GM18505 (cell line): ENCODE measurements at regions not wholly inside any gene's neighbourhood (a gene's known extent, or its start where the extent isn't known, plus 50 kb on each side); places are given as distances from the start of the nearest gene placed in this dataset.

Source experiments
- ATAC-seq: cut with Tn5 transposase; IDR thresholded peaks from one replicate; pipeline ENCODE4 v1.9.1; 2021; ENCODE audit not compliant: unreplicated experiment
- POLR2A ChIP-seq: IDR thresholded peaks from 4 replicates; pipeline ENCODE4 v1.6.1; 2011; ENCODE audit warnings: borderline replicate concordance; ENCODE audit not compliant: insufficient read depth, insufficient read length; ENCODE audit errors: extremely low read depth

DNA sequence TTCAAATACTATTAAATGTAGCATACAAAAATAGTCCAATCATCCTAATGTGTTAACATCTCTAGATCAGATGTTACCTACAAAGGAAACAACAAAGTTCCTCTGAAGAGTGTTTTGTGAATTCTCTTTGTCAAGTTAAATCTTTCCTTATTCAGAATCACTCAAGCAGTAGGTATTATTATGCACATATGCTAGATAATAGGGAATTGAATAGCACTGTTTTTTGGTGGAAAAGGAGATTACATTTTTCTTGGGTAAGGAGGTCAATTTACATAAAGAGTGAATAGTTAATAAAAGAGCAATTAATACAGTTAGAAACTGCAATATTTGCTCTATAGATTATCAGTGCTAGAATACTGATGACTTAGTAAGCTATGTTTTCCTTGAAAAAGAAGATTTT, 130.7 kb downstream of the BTC start:
- no peak for ATAC-seq
- no peak for TF ChIP-seq POLR2A

DNA sequence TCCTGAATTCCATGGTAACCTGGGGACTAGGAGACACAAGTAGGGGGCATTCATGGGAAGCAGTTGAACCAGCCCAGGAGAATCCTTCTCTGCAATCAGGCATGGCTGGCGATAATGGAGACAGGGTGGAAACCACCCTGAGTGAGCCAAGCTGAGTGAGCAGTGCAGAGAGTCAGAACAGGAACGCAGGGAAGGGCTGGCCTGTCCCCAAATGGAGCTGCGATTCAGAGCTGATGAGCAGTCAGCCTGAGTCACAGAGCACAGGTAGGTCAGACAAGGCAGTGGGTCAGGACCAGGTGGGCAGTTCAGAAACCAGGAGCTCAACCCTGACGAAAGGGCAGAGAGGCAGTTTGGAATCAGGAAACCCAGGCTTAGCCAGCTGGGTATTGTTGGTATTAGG, 129.0 kb downstream of the BTC start:
- no peak for TF ChIP-seq POLR2A
- no peak for ATAC-seq

DNA sequence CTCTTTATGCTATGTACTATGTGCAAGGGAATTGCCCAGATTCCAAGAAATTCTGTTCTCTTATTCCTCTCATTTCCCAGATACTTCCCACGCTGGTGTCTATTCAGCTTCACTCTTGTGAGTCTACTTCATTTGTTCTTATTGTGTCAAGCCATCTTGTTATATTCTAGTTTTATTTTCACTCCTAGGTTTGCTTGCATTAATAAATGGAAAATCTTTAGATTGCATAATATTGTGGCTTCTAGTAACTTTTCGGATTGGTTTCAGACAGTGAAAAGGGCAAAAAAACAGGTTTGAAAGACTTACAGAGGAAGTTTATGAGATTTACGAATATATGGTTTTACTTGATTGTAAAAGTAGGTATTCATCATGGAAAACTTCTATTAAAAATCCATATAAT, 128.4 kb downstream of the BTC start:
- ATAC-seq = no peak

GRCh38 chr4:74667438-74667837, 126.9 kb downstream of the BTC start:
- ATAC-seq = no peak

More for the DNA sequence above, 128.4 kb downstream of the BTC start:
- TF ChIP-seq POLR2A = no peak

GRCh38 chr4:74667944-74668343, 126.4 kb downstream of the BTC start:
- ATAC-seq = no peak
- TF ChIP-seq POLR2A = no peak

More at GRCh38 chr4:74667438-74667837, 126.9 kb downstream of the BTC start:
- no peak for TF ChIP-seq POLR2A

DNA sequence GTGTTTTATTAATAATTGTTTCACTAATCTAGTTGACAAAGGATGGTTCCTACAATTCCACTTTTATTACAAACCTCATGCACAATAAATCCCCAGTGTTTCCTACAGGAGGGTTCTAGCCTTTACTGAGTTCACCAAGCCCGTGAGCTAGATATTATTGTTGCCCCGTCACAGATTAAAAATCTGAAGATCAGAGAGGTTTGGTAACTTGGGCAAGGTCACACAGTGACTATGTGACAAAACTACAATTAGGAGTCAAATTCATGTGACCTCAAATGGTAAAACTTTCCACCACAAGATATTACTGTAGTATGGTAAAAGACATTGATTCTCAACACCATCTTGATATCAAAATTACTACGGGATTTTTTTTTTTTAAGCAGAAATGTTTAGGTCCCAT, 124.6 kb downstream of the BTC start:
- no peak for TF ChIP-seq POLR2A
- ATAC-seq = no peak

DNA sequence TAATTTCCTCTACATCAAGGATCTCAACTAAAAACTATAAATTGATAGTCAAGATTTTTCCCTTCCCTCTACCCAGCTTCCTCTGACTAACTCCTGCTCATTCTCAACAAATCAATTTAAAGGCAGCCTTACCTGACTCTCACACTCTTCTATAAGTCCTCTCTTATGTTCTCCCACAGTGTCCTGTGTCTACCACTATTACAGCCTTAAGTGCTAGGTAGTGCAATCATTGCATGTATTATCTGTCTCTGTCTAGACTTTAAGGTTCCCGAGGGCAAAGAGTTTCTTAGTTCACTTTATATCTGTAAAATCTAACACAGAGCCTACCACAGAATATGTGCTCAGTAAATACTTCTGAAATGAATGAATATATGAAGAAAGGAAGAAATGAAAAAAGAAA, 123.7 kb downstream of the BTC start:
- ATAC-seq = no peak
- no peak for TF ChIP-seq POLR2A

- TF ChIP-seq POLR2A = no peak
- no peak for ATAC-seq
Observed at GRCh38 chr4:74671080-74671698, 123.1 kb downstream of the BTC start.

DNA sequence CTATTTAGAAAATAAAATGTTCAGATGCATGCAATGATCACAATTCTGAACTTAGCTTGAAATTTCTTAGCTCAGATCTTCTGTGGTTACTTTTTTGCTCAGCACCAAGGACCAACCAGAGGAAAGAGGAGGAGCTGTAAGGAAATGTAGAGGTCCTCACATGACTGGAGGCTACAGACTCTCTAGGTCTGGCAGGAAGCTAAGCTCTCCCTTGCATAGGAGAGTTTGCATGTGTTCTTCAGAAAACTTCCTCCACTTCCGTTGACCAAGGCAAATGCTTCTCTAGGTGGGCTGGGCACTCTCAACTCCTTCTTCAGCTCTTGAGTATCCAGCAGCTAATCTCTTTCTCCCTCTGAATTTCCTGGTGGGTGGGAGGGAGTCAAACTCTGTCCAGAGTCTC, 119.6 kb downstream of the BTC start:
- TF ChIP-seq POLR2A = no peak
- no peak for ATAC-seq

GRCh38 chr4:74675673-74676279, 118.5 kb downstream of the BTC start:
- TF ChIP-seq POLR2A = no peak

GRCh38 chr4:74682567-74683359, 111.6 kb downstream of the BTC start:
- no peak for TF ChIP-seq POLR2A
- no peak for ATAC-seq

More at GRCh38 chr4:74675673-74676279, 118.5 kb downstream of the BTC start:
- ATAC-seq = peak; percentile 53

DNA sequence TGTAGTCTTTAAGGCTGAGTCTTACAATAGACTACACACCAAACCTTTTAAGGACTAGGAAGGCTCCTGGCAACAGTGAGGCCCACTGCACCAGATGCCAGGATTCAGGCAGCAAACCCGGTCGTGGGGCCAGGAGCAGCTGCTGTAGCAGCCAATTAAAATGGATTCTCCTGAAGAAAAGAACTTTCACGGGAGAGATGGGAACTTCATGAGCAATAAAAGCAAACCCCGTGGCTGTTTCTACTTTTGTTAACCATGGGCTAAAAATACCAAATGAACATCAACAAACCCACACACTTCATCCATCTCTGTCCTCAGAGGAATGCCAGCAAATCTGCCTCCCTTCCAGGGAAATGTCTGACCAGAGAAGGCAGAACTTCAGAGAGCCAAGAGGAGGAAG, 101.4 kb downstream of the BTC start:
- no peak for ATAC-seq
- no peak for TF ChIP-seq POLR2A
